ENCODE measurements at regions not wholly inside any gene's neighbourhood (a gene's known extent, or its start where the extent isn't known, plus 50 kb on each side); places are given as distances from the start of the nearest gene placed in this dataset.
A peak's percentile ranks its signal among the peaks of the same experiment; 100 is the strongest.

GRCh38 chr7:65509368-65510186, 135.9 kb downstream of the ZNF92 start:
- TF ChIP-seq CTCF (IDR thresholded peaks at IDR 0.05) (no peak), EZH2 (IDR thresholded peaks at IDR 0.05; ENCODE audit: borderline replicate concordance, insufficient read depth, low read depth, low read length, poor library complexity, severe bottlenecking) (peak; percentile 97)

All from B cell (primary cell).